B cell (primary cell): ENCODE measurements at regions not wholly inside any gene's neighbourhood (a gene's known extent, or its start where the extent isn't known, plus 50 kb on each side); places are given as distances from the start of the nearest gene placed in this dataset.

ENCODE experiments used
- CTCF ChIP-seq: fragments of 200-600 bp; IDR thresholded peaks from one replicate; pipeline ENCODE4 v1.8.0; 2022; ENCODE audit warnings: antibody characterized with exemption, mild to moderate bottlenecking
- EZH2 ChIP-seq: IDR thresholded peaks from 2 replicates; pipeline ENCODE4 v1.6.1; 2012; ENCODE audit warnings: borderline replicate concordance, low read depth, mild to moderate bottlenecking, moderate library complexity, low read length; ENCODE audit not compliant: insufficient read depth, poor library complexity, severe bottlenecking

GRCh38 chr2:7206111-7206810 is 289.0 kb downstream of the RNF144A start:
- TF ChIP-seq CTCF (no peak), EZH2 (no peak)
